ENCODE measurements at regions not wholly inside any gene's neighbourhood (a gene's known extent, or its start where the extent isn't known, plus 50 kb on each side); places are given as distances from the start of the nearest gene placed in this dataset.

GRCh38 chr1:238060061-238060460 lies 169.3 kb upstream of the ZP4 start:
- no peak for DNase-seq

DNA sequence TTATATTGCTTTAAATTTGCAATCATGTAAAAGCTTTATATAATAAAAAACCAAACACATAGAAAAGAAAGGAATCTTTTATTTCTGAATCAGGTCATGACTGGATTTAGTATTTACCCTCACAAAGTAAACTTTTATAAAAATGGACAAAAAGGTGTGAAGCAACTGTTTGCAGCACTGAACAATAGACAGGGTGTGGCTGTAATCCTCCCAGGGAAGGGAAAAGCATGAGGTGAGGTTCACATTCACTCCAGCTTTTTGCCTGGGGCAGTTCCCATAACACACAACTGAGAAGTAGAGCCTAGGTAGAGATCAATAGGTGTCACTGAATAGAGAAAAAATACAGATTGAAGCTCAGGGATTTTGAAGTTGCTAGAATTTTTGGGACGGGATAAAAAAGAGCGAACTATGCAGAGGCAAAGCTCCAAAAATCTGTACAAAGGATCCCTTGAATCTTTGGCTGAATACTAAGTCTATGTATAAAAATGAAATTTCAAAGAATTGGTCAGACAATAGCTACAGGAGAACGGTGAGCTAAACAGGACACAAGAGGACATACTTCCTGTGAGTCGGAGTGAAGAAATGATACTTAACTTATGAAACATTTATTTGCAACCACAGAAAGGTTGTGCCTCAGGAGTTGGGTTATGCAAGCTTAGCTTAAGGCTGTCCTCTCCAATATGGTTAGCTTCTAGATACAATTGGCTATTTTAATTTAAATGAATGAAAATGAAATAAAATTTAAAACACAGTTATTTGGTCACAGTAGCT lies 162.0 kb upstream of the ZP4 start:
- no peak for DNase-seq

- DNase-seq: no peak
Measured at GRCh38 chr1:238029126-238029525, 138.4 kb upstream of the ZP4 start.

GRCh38 chr1:238027366-238027765 lies 136.6 kb upstream of the ZP4 start:
- no peak for DNase-seq

DNA sequence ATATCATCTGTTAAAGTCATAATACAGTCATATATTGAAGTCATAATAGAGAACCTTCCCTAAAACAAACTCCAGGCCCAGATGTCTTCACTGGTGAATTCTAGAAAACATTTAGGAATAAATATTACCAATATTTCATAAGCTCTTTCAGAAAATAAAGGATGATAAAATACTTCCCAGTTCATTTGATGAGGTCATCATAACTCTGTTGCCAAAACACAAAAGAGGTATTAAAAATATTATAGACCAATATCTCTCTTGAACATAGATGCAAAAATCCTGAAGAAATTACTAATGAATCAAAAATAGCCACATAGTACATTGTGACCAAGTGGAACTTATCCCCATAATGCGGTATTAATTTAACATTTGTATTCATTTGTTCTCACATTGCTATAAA lies 132.4 kb upstream of the ZP4 start:
- no peak for DNase-seq

DNA sequence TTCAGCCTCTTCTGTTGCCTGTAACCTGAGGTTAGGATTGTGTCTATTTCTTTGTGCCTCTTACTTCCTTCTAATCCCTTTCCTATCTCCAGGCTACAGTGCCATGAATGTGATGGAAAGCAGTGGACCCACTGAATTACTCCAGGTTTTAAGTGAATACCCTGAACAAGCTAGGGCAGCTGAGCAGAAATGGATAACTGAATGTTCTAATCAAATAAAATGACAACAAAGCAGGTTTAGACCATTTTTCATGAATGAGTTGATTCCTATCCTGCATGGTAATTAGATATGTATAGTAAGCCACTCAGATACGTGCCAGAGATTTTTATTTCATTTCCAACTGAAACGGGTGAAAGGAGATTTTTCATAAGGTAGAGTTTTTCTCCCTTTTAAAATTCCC lies 127.5 kb upstream of the ZP4 start:
- DNase-seq: no peak

GRCh38 chr1:238006779-238007178 lies 116.1 kb upstream of the ZP4 start:
- no peak for DNase-seq

- no peak for DNase-seq
Measured at GRCh38 chr1:238005116-238005515, 114.4 kb upstream of the ZP4 start.

GRCh38 chr1:238001818-238002217 lies 111.1 kb upstream of the ZP4 start:
- DNase-seq: peak; percentile 9

DNA sequence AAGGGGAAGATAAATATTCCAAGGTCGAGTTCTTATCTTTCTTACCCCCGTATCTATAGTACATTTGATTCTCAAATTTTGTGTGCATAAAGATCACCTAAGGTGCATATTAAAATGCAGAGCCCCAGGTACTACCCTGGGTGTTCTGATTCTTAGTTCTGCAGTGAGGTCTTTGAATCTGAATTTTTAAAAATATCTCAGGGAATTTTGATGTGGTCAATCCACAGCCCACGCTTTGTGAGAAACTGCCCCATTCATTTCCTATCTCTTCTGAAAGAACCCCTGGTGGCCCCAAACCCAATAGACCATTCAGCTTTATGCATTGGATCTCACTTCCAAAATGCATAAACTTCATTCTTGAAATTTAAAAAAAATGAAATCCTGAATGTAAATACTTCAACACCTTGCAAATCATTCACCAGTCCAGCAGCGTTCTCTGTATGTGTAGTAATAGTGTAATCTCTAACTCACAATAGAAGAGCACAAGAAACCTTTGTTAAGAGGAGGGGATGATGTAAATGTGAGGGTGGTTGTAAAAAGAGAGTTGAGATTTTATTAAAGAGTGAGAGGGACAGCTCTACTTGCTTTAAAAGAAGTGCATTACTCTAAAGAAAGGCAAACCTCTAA lies 108.8 kb upstream of the ZP4 start:
- DNase-seq: no peak

- no peak for DNase-seq
Measured at GRCh38 chr1:237998581-237998980, 107.9 kb upstream of the ZP4 start.

DNA sequence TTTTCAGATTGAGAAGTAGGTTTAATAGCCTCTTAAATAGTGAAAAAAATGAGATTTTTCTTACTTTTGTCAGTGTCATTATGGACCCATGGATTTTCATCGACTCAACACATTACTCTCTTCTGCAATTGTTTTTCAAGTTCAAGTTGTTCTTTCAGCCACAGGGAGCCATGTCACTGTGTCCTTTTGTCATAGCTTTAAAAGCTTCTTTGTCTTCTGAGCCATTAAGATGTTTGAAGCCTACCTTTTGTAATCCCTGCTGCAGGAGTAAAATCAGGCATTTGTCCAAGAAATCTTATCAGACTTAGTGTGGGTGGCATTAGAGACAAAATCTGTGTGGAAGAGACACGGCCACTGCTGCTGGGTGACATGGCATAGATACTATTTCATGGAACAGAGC lies 92.8 kb upstream of the ZP4 start:
- DNase-seq: no peak

DNA sequence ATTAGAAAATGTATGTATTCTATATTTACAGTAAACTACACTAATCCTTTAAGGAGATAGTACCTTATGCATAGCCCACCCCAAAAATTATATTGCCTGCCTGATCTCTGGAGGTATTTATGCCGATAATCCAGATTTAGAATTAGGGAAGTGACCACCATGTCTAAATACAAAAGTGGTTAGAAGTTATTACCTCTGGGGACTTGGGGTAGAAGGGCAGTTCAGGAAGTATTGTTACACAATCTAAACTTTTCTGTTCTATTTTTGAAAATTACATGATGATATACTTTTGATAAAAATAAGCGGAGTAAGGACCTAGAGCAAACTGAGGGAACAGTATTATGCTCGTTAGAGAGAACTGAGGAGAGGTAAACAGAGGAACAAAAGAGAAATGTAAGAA lies 90.5 kb upstream of the ZP4 start:
- DNase-seq: no peak

GRCh38 chr1:237976331-237976730 lies 85.6 kb upstream of the ZP4 start:
- DNase-seq: no peak

- DNase-seq: no peak
Measured at GRCh38 chr1:237975903-237976302, 85.2 kb upstream of the ZP4 start.

GRCh38 chr1:237975376-237975775 lies 84.7 kb upstream of the ZP4 start:
- no peak for DNase-seq

- no peak for DNase-seq
Measured at GRCh38 chr1:237972186-237972585, 81.5 kb upstream of the ZP4 start.

- DNase-seq: no peak
Measured at GRCh38 chr1:237962985-237963384, 72.3 kb upstream of the ZP4 start.

GRCh38 chr1:237961754-237962153 lies 71.0 kb upstream of the ZP4 start:
- peak; percentile 45 for DNase-seq

- DNase-seq: no peak
Measured at GRCh38 chr1:237959838-237960237, 69.1 kb upstream of the ZP4 start.

GRCh38 chr1:237953238-237953637 lies 62.5 kb upstream of the ZP4 start:
- DNase-seq: no peak

Data from NCI-H1092 (cell line).